Endodermal cell (in vitro differentiated cells): ENCODE measurements at regions not wholly inside any gene's neighbourhood (a gene's known extent, or its start where the extent isn't known, plus 50 kb on each side); places are given as distances from the start of the nearest gene placed in this dataset.
"Not testable (repeated sequence)": the region's sequence is repeated elsewhere in the genome, so short reads cannot be mapped to it uniquely, and the experiment has no call there.

ENCODE experiments used
- DNase-seq: peaks from one replicate; pipeline ENCODE4 v3.0.0-alpha.2; 2017
- H3K27ac ChIP-seq: 2 replicates; pipeline ENCODE4 v1.5.1; 2013; ENCODE audit warnings: mild to moderate bottlenecking, low read depth, low read length, moderate library complexity
- H3K27me3 ChIP-seq: 2 replicates; pipeline ENCODE4 v1.6.1; 2013; ENCODE audit warnings: mild to moderate bottlenecking, low read length, moderate library complexity; ENCODE audit not compliant: insufficient read depth, control insufficient read depth, poor library complexity, severe bottlenecking
- H3K36me3 ChIP-seq: 2 replicates; pipeline ENCODE4 v1.7.0; 2013; ENCODE audit warnings: mild to moderate bottlenecking, low read length, moderate library complexity; ENCODE audit not compliant: control insufficient read depth, insufficient read depth
- H3K4me1 ChIP-seq: one replicate; pipeline ENCODE4 v1.7.0; 2013; ENCODE audit warnings: low read length; ENCODE audit not compliant: control insufficient read depth, insufficient read depth
- H3K4me3 ChIP-seq: 2 replicates; pipeline ENCODE4 v1.5.1; 2013; ENCODE audit warnings: mild to moderate bottlenecking, low read length, moderate library complexity
- H3K9ac ChIP-seq: 2 replicates; pipeline ENCODE4 v1.6.1; 2013; ENCODE audit warnings: mild to moderate bottlenecking, low read length, moderate library complexity; ENCODE audit not compliant: poor library complexity, severe bottlenecking; ENCODE audit errors: extremely low read depth
- H3K9me3 ChIP-seq: 2 replicates; pipeline ENCODE4 v1.6.1; 2013; ENCODE audit warnings: mild to moderate bottlenecking, low read length, moderate library complexity; ENCODE audit not compliant: control insufficient read depth
- H3K27ac Mint-ChIP-seq: 2 replicates; pipeline ENCODE4 v1.8.0; 2020; ENCODE audit warnings: mixed read lengths
- H3K27me3 Mint-ChIP-seq: 2 replicates; pipeline ENCODE4 v1.8.0; 2021; ENCODE audit warnings: mild to moderate bottlenecking, mixed read lengths; ENCODE audit not compliant: insufficient read depth
- H3K36me3 Mint-ChIP-seq: 2 replicates; pipeline ENCODE4 v1.8.0; 2020; ENCODE audit warnings: low read depth, mixed read lengths
- H3K4me1 Mint-ChIP-seq: 2 replicates; pipeline ENCODE4 v1.8.0; 2020; ENCODE audit warnings: mixed read lengths
- H3K4me3 Mint-ChIP-seq: 2 replicates; pipeline ENCODE4 v1.8.0; 2020; ENCODE audit warnings: mild to moderate bottlenecking, moderate library complexity, mixed read lengths
- H3K9me3 Mint-ChIP-seq: 2 replicates; pipeline ENCODE4 v1.8.0; 2020; ENCODE audit warnings: mild to moderate bottlenecking, mixed read lengths
- CTCF ChIP-seq: fragments of 200-600 bp; sonication (generic); conservative IDR thresholded peaks from 2 replicates; pipeline ENCODE4 v1.5.0; 2021; ENCODE audit warnings: antibody characterized with exemption, mild to moderate bottlenecking
- WGBS, 2 experiments: methylation state at CpG; one replicate each; pipeline versions ENCODE4 v1.1.5 to v1.1.7; 2013; ENCODE audit warnings: missing lambda C conversion rate in 2 of 2, mixed read lengths in 1 of 2; ENCODE audit not compliant: insufficient coverage in 1 of 2, insufficient read length in 1 of 2; 5-methylcytosine and 5-hydroxymethylcytosine counted together

DNA sequence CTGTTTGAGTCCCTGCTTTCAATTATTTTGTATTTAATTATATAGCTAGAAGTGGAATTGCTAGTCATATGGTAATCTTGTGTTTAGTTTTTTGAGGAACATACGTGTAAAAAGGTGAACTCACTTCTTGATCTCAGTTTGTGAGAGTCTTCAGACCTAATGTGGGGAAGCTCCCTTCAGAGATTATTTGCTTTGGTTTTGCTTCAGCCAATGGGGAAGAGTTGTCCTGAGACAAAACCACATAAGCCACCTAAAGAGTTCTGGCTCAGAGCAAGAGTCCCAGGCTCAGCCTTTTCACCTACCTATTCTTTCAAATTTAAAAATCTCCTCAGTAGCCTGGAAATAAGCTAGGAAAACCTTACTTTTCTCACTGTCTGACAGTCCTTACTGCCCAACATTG lies 138.4 kb downstream of the UCK2 start:
- peaks cover 4% of the 10 kb centered on the region for H3K27me3 Mint-ChIP-seq
- H3K4me3 ChIP-seq: no peak overlapping the region
- H3K4me3 Mint-ChIP-seq: no peak overlapping the region
- peaks cover 27% of the 10 kb centered on the region for H3K27me3 ChIP-seq
- 89% methylated on average over 1 of the region's 1 CpG; no CpG with 5 or more reads in 1 of the 2 experiments for whole genome bisulfite sequencing, 2 experiments
- no peaks in the 10 kb centered on the region for H3K4me1 ChIP-seq
- no peak overlapping the region for H3K27ac ChIP-seq
- no peaks in the 10 kb centered on the region for H3K4me1 Mint-ChIP-seq
- H3K9me3 ChIP-seq: no peaks in the 10 kb centered on the region
- H3K9me3 Mint-ChIP-seq: peaks cover 6% of the 10 kb centered on the region
- H3K36me3 Mint-ChIP-seq: no peaks in the 10 kb centered on the region
- no peak for TF ChIP-seq CTCF
- no peak overlapping the region for H3K9ac ChIP-seq
- no peak overlapping the region for H3K27ac Mint-ChIP-seq
- H3K36me3 ChIP-seq: no peaks in the 10 kb centered on the region
- DNase-seq: no peak

DNA sequence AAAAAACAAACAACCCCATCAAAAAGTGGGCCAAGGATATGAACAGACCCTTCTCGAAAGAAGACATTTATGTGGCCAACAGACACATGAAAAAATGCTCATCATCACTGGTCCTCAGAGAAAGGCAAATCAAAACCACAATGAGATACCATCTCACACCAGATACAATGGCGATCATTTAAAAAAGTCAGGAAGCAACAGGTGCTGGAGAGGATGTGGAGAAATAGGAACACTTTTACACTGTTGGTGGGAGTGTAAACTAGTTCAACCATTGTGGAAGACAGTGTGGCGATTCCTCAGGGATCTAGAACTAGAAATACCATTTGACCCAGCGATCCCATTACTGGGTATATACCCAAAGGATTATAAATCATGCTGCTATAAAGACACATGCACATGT lies 142.0 kb downstream of the UCK2 start:
- H3K4me1 ChIP-seq, H3K27me3 Mint-ChIP-seq, H3K36me3 ChIP-seq, H3K9me3 Mint-ChIP-seq, H3K9me3 ChIP-seq, H3K27me3 ChIP-seq, H3K4me3 Mint-ChIP-seq, H3K4me1 Mint-ChIP-seq, H3K36me3 Mint-ChIP-seq, H3K4me3 ChIP-seq, DNase-seq, H3K27ac Mint-ChIP-seq, H3K27ac ChIP-seq, H3K9ac ChIP-seq: not testable (repeated sequence)
- 64% methylated on average over 2 of the region's 4 CpGs; no CpG with 5 or more reads in 1 of the 2 experiments for WGBS, 2 experiments

GRCh38 chr1:165974598-165975131 lies 147.3 kb downstream of the UCK2 start:
- no peaks in the 10 kb centered on the region for H3K4me1 ChIP-seq
- H3K36me3 ChIP-seq: no peaks in the 10 kb centered on the region
- no peak for DNase-seq
- no peaks in the 10 kb centered on the region for H3K4me1 Mint-ChIP-seq
- H3K4me3 Mint-ChIP-seq: no peak overlapping the region
- 81 to 87% methylated on average over 3 of the region's 3 CpGs for WGBS, 2 experiments
- no peak overlapping the region for H3K4me3 ChIP-seq
- no peak for TF ChIP-seq CTCF
- H3K9me3 Mint-ChIP-seq: peaks cover 15% of the 10 kb centered on the region
- no peaks in the 10 kb centered on the region for H3K36me3 Mint-ChIP-seq
- H3K9ac ChIP-seq: no peak overlapping the region
- no peaks in the 10 kb centered on the region for H3K9me3 ChIP-seq
- H3K27me3 ChIP-seq: peaks cover 8% of the 10 kb centered on the region
- H3K27me3 Mint-ChIP-seq: peaks cover 23% of the 10 kb centered on the region
- no peak overlapping the region for H3K27ac ChIP-seq
- H3K27ac Mint-ChIP-seq: no peak overlapping the region

- Mint-ChIP-seq H3K4me3 (no peak overlapping the region), H3K27me3 (no peaks in the 10 kb centered on the region), H3K36me3 (no peaks in the 10 kb centered on the region), H3K27ac (no peak overlapping the region), H3K9me3 (no peaks in the 10 kb centered on the region), H3K4me1 (no peaks in the 10 kb centered on the region)
- 100% methylated on average over 1 of the region's 1 CpG; no CpG with 5 or more reads in 1 of the 2 experiments for WGBS, 2 experiments
- H3K9me3 ChIP-seq: no peaks in the 10 kb centered on the region
- no peak overlapping the region for H3K4me3 ChIP-seq
- DNase-seq: peak; percentile 61
- TF ChIP-seq CTCF: peak; percentile 72
- H3K27me3 ChIP-seq: no peaks in the 10 kb centered on the region
- no peak overlapping the region for H3K9ac ChIP-seq
- H3K27ac ChIP-seq: no peak overlapping the region
- no peaks in the 10 kb centered on the region for H3K4me1 ChIP-seq
- H3K36me3 ChIP-seq: no peaks in the 10 kb centered on the region
Observed at GRCh38 chr1:165988275-165988674, 160.9 kb downstream of the UCK2 start.
